NCI-H2196 treated with DMSO at 0.1 percent for 48 hours (cell line): ENCODE measurements at regions not wholly inside any gene's neighbourhood (a gene's known extent, or its start where the extent isn't known, plus 50 kb on each side); places are given as distances from the start of the nearest gene placed in this dataset.

ENCODE experiments used
- DNase-seq: peaks from one replicate; lab custom pipeline; 2025; ENCODE audit not compliant: unreplicated experiment; lab: John Stamatoyannopoulos, UW

GRCh38 chr13:109379930-109380329 is 406.5 kb downstream of the IRS2 start:
- DNase-seq = no peak

GRCh38 chr13:109376936-109377335 is 409.4 kb downstream of the IRS2 start:
- DNase-seq = no peak

GRCh38 chr13:109374609-109375200 is 411.7 kb downstream of the IRS2 start:
- DNase-seq = no peak

DNA sequence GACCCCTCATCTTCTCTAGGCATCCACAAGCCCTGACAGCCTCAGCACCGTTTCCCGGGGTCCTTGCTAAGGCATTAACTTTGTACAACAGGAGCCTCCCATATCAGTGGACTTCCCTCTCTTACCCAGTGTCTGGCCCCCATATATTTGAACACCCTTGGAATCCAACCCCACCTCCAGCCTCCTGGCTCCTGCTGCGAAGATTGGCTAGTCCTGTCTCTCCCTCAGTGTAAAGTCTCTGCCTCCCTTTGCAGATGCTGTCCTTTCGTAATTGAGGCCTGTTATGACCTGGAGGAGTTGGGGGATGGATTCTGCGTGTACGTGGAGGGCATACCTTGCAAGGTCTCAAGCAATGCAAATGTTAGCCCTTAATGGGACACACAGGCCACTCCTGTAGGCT is 413.7 kb downstream of the IRS2 start:
- DNase-seq = no peak

GRCh38 chr13:109371066-109371465 is 415.3 kb downstream of the IRS2 start:
- DNase-seq = no peak

DNA sequence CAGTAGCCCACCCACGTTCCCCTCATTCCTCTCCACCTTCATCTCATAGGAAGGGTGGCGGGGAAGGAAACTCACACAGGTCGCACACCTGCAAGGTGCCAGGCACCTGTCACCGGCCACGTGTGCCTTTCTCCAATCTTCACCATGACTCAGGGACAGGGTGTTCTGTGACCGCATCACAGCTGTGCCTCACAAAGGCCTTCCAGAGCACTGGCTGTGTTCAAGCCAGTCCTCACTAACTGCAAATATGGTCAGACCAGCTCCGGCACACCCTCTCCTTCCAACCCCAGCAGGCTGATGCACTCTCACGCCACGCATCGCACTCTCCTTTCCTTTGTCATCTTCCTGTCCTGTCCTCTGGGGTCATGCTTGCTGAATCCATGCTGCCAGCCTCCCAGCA is 415.9 kb downstream of the IRS2 start:
- no peak for DNase-seq

DNA sequence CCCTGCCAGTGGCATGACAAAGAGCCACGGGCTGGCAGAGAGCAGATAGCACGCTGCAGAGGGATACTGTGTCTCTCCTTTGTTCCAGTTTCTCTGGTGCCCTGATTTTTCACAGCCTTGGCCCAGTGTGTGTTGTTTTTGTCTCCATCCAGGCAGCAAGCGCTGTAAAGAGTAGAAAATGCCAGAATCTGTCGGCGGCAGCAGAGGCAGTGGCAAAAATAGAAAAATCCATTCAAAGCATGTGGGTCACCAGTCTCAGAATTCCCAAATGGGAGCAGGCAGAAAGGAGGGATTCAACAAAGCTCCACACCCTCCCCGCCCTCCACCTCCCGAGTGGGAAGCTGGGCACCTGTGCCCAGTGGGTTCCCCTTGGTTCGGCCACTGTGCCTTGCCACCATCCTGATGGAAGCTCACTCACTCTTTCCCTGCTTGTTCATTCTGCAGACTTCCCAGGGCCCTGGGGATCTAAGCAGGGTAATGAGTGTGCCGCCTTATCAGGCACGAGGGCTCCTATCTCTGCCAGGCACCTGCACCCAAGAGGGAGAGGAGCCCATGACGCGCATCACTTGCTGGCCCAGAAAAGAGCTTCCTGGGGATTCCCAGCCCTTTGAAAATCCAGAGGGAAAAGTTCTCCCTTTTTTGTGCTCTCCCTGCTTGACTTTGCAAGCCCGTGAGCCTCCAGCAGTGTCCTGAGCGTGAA is 416.9 kb downstream of the IRS2 start:
- DNase-seq = no peak

GRCh38 chr13:109368230-109368629 is 418.2 kb downstream of the IRS2 start:
- no peak for DNase-seq

- no peak for DNase-seq
These were observed 419.9 kb downstream of the IRS2 start for GRCh38 chr13:109366525-109366924.

- DNase-seq = no peak
These were observed 423.0 kb downstream of the IRS2 start for GRCh38 chr13:109363431-109363830.

DNA sequence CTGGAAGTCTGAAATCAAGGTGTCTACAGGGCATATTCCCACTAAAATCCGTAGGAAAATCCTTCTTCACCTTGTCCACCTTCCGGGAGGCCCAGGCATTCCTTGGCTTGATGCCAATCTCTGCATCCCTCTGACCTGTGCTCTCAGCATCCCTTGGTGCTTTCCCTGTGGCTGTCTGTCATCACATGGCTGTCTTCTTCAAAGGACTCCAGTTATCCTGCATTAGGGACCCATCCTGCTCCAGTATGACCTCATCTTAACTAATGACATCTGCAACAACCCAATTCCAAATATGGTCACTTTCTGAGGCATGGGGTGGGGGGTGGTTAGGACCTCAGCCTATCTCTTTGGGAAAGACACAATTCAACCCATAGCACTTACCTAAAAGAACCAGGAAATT is 423.8 kb downstream of the IRS2 start:
- no peak for DNase-seq

GRCh38 chr13:109361562-109362289 is 424.7 kb downstream of the IRS2 start:
- DNase-seq = no peak

- no peak for DNase-seq
These were observed 428.5 kb downstream of the IRS2 start for GRCh38 chr13:109357751-109358471.

DNA sequence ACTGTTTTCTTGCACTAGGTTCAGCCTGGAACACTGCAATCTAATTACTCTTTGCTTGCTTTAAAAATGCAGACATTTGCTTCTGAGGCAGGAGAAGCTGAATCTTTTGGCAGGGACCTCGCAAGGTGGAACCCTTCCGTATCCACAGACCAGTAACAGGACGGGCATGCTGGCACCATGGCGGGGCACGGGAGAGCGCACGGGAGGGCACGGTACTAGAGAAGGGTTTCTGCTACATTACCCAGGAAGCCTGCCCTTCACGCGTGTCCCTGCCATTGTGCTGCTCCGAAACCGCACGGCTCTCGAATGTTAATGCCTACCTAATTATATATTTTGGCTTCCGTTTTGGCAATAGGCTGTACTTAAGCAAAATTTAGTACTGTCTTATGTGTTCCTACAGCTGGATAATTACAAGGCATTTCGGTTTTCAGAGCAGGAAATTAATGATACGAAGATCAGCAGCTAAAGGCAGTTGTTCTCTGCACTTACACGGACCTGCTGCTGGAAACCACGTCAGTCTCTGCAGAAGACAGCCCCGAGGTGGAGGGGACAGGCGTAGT is 430.4 kb downstream of the IRS2 start:
- DNase-seq = no peak

DNA sequence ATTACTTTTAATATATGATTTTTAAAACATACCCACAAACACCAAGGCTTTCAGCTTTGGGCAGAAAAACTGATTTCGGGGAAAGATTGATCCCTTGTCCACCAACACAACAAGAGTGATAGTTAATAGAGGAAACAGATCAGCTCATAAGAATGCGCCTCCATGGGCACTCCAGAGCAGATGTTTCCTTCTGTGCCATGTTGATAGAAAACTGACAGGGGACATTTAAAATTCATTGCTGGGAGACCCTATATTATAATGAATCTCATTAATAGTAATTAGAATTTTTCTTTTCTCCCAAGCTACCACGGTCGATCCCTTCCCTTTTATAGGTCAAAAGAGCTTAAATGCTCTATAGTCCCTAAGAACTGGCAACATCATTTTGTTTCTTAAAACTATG is 431.2 kb downstream of the IRS2 start:
- DNase-seq = no peak

- DNase-seq = no peak
These were observed 435.1 kb downstream of the IRS2 start for GRCh38 chr13:109351236-109351635.

DNA sequence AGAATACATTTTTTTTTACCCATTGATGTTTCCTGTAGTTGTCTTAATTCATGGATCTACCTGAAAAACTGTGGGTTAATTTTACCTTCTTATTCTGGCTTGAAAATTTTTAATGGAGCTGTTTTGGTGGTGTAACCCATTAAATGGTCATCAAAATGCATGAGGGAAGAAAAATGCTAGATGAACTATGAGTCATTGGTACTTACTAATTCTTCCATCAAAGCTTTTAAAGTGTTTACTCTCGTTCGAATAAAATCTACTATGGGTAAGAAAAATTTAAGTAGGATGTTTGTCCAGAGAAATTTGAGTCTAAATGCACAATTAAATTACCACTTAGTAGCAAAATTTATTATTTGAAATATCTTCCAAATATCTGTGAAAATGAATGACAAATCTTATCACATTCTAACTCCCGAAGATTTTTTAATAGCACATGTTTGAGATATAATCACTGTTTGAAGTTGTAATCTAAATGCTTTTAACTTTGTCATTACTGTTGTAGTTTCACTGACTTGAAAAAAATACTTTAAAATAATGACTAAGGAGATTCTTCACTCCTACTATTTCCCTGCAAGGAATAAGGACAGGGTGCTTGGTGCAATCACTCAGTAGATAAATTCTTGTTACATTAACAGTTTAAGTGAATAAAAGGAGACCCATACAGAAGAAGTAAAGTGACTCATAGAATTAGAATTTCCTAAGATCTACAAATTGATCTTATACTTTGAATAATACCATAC is 437.7 kb downstream of the IRS2 start:
- no peak for DNase-seq

GRCh38 chr13:109346060-109346459 is 440.3 kb downstream of the IRS2 start:
- DNase-seq = no peak

- no peak for DNase-seq
These were observed 440.9 kb downstream of the IRS2 start for GRCh38 chr13:109345433-109345941.

DNA sequence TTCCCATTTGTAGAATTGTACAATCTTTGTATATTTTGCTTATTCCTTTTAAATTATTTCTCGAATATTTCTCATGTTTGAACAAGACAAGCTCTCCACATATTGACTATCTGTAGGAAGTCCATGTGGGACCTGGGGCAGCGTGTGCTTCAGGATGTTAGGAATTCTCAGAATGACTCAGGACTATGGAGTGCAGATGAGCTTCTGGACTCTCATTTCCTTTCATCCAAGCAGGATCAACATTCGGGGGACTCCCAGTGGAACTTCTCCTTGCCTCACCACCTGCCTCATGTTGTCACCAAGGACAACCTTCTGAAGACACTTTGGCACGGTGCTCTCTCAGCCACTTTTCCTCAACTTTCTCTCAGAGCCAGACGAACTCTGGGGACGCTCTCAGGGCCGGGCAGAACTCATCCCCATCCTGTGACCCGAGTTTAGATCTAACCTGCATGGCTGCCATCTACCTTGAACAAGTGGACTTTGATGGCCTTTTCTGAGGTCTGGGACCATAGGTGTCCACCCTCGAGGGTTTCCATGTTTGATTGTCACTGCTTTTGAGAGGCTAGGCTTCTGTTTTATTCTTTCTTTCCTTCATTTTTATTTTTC is 441.7 kb downstream of the IRS2 start:
- no peak for DNase-seq
